ENCODE measurements at regions not wholly inside any gene's neighbourhood (a gene's known extent, or its start where the extent isn't known, plus 50 kb on each side); places are given as distances from the start of the nearest gene placed in this dataset.

GRCh38 chr2:55111570-55112228 is 61.4 kb upstream of the RTN4 start (continued):
- TF ChIP-seq LRRFIP1 (CRISPR knock-in tag; conservative IDR thresholded peaks at IDR 0.05) (no peak), ZSCAN12 (CRISPR knock-in tag; IDR thresholded peaks at IDR 0.05) (no peak), ZNF10 (CRISPR knock-in tag; IDR thresholded peaks at IDR 0.05; ENCODE audit: borderline replicate concordance, low read depth) (no peak), E2F1 (CRISPR knock-in tag; IDR thresholded peaks at IDR 0.05) (no peak), THAP7 (CRISPR knock-in tag; IDR thresholded peaks at IDR 0.05) (0 out of 2 replicates have a peak, but pooled peaks have one; percentile 60), ZSCAN29 (CRISPR knock-in tag; conservative IDR thresholded peaks at IDR 0.05) (peak; percentile 79), ZNF207 (IDR thresholded peaks at IDR 0.05; ENCODE audit: borderline replicate concordance) (no peak), HIVEP1 (CRISPR knock-in tag; IDR thresholded peaks at IDR 0.05) (no peak), ZSCAN22 (CRISPR knock-in tag; IDR thresholded peaks at IDR 0.05) (no peak), RNF2 (conservative IDR thresholded peaks at IDR 0.05; ENCODE audit: low read depth) (peak; percentile 84; the same call in 1 of the 2 replicates), ZNF496 (CRISPR knock-in tag; IDR thresholded peaks at IDR 0.05; ENCODE audit: insufficient replicate concordance) (no peak), PHF8 (CRISPR knock-in tag; IDR thresholded peaks at IDR 0.05) (0 out of 2 replicates have a peak, but pooled peaks have one; percentile 21), ZNF280D (CRISPR knock-in tag; IDR thresholded peaks at IDR 0.05) (no peak), MAX (IDR thresholded peaks at IDR 0.05) (no peak), ZNF335 (CRISPR knock-in tag; IDR thresholded peaks at IDR 0.05) (peak; percentile 76; the same call in 1 of the 2 replicates), NCOA5 (CRISPR knock-in tag; IDR thresholded peaks at IDR 0.05) (no peak), RFX5 (IDR thresholded peaks at IDR 0.05; ENCODE audit: low read depth, low read length) (no peak), ZFP36 (IDR thresholded peaks at IDR 0.05; ENCODE audit: borderline replicate concordance, low read depth, low read length, partially characterized antibody) (no peak), MIER3 (CRISPR knock-in tag; IDR thresholded peaks at IDR 0.05; ENCODE audit: borderline replicate concordance) (0 out of 2 replicates have a peak, but pooled peaks have one; percentile 22), KAT7 (CRISPR knock-in tag; IDR thresholded peaks at IDR 0.05; ENCODE audit: borderline replicate concordance) (no peak), ZFYVE20 (CRISPR knock-in tag; IDR thresholded peaks at IDR 0.05; ENCODE audit: borderline replicate concordance, low read depth) (no peak), NR2F1 (CRISPR knock-in tag; IDR thresholded peaks at IDR 0.05) (no peak), SUZ12 (IDR thresholded peaks at IDR 0.05; ENCODE audit: low read depth, low read length) (no peak), ELF3 (CRISPR knock-in tag; IDR thresholded peaks at IDR 0.05) (0 out of 2 replicates have a peak, but pooled peaks have one; percentile 30)

Measured in HepG2 (cell line).